Suprapubic skin (tissue), 3 donors: ENCODE measurements at regions not wholly inside any gene's neighbourhood (a gene's known extent, or its start where the extent isn't known, plus 50 kb on each side); places are given as distances from the start of the nearest gene placed in this dataset.

Source experiments
- CTCF ChIP-seq, 2 donors: fragments of 200-600 bp in 1 of 2; fragments of 450-650 bp in 1 of 2; sonication (generic) in 1 of 2; IDR thresholded peaks; one replicate each; pipeline ENCODE4 v1.5.1; 2016 to 2019; ENCODE audit warnings: antibody characterized with exemption in 2 of 2, mild to moderate bottlenecking in 1 of 2, moderate library complexity in 1 of 2
- EP300 ChIP-seq: sonication (generic); formaldehyde crosslinking; IDR thresholded peaks from one replicate; pipeline ENCODE4 v1.6.1; 2017; ENCODE audit warnings: antibody characterized with exemption
- POLR2A ChIP-seq, 2 donors: fragments of 450-650 bp; IDR thresholded peaks; one replicate each; pipeline ENCODE4 v1.6.1; 2017; ENCODE audit warnings: antibody characterized with exemption in 2 of 2, mild to moderate bottlenecking in 2 of 2, moderate library complexity in 2 of 2

GRCh38 chr5:67303356-67303755 lies 106.8 kb upstream of the CD180 start:
- no peak for TF ChIP-seq EP300
- TF ChIP-seq CTCF (IDR thresholded peaks at IDR 0.05), result no peak
- TF ChIP-seq POLR2A (IDR thresholded peaks at IDR 0.05), result no peak
